ENCODE measurements at regions not wholly inside any gene's neighbourhood (a gene's known extent, or its start where the extent isn't known, plus 50 kb on each side); places are given as distances from the start of the nearest gene placed in this dataset.

- Histone ChIP-seq H3K4me3 (replicated peaks; ENCODE audit: insufficient read depth, low read length) (no peak overlapping the region), H3K27ac (replicated peaks) (no peak overlapping the region), H3K27me3 (ENCODE audit: insufficient read depth, poor library complexity, severe bottlenecking) (no peaks in the 10 kb centered on the region)
- no peak for DNase-seq (ENCODE audit: low read depth in 1 of 2, low spot score in 1 of 2)
- TF ChIP-seq REST (IDR thresholded peaks at IDR 0.05; ENCODE audit: insufficient replicate concordance, low read depth) (no peak), GABPA (IDR thresholded peaks at IDR 0.05; ENCODE audit: low read depth) (no peak), POLR2AphosphoS5 (IDR thresholded peaks at IDR 0.05; ENCODE audit: low read depth) (no peak), CTCF (IDR thresholded peaks at IDR 0.05; ENCODE audit: insufficient read depth, low read length) (no peak), SPI1 (IDR thresholded peaks at IDR 0.05; ENCODE audit: borderline replicate concordance, low read depth) (no peak)
Measured at GRCh38 chr5:145598983-145599382, 236.2 kb downstream of the PRELID2 start.

- H3K4me3 ChIP-seq (replicated peaks; ENCODE audit: insufficient read depth, low read length) = no peak overlapping the region
- TF ChIP-seq POLR2AphosphoS5 (IDR thresholded peaks at IDR 0.05; ENCODE audit: low read depth) (no peak), REST (IDR thresholded peaks at IDR 0.05; ENCODE audit: insufficient replicate concordance, low read depth) (no peak), SPI1 (IDR thresholded peaks at IDR 0.05; ENCODE audit: borderline replicate concordance, low read depth) (no peak), GABPA (IDR thresholded peaks at IDR 0.05; ENCODE audit: low read depth) (no peak), CTCF (IDR thresholded peaks at IDR 0.05; ENCODE audit: insufficient read depth, low read length) (no peak)
- H3K27me3 ChIP-seq (ENCODE audit: insufficient read depth, poor library complexity, severe bottlenecking) = no peaks in the 10 kb centered on the region
- no peak overlapping the region for H3K27ac ChIP-seq (replicated peaks)
- no peak for DNase-seq (ENCODE audit: low read depth in 1 of 2, low spot score in 1 of 2)
Measured at GRCh38 chr5:145598184-145598583, 237.0 kb downstream of the PRELID2 start.

GRCh38 chr5:145591578-145591977, 243.6 kb downstream of the PRELID2 start:
- H3K4me3 ChIP-seq (replicated peaks; ENCODE audit: insufficient read depth, low read length) = no peak overlapping the region
- no peak for DNase-seq (ENCODE audit: low read depth in 1 of 2, low spot score in 1 of 2)
- H3K27ac ChIP-seq (replicated peaks) = no peak overlapping the region
- H3K27me3 ChIP-seq (ENCODE audit: insufficient read depth, poor library complexity, severe bottlenecking) = no peaks in the 10 kb centered on the region
- TF ChIP-seq POLR2AphosphoS5 (IDR thresholded peaks at IDR 0.05; ENCODE audit: low read depth) (no peak), REST (IDR thresholded peaks at IDR 0.05; ENCODE audit: insufficient replicate concordance, low read depth) (no peak), CTCF (IDR thresholded peaks at IDR 0.05; ENCODE audit: insufficient read depth, low read length) (no peak), SPI1 (IDR thresholded peaks at IDR 0.05; ENCODE audit: borderline replicate concordance, low read depth) (no peak), GABPA (IDR thresholded peaks at IDR 0.05; ENCODE audit: low read depth) (no peak)
